Trophoblast cell (in vitro differentiated cells and primary cell): ENCODE measurements at regions not wholly inside any gene's neighbourhood (a gene's known extent, or its start where the extent isn't known, plus 50 kb on each side); places are given as distances from the start of the nearest gene placed in this dataset.

ENCODE experiments used
- DNase-seq, 2 donors: peaks; one replicate each; pipeline ENCODE4 v3.0.0-alpha.2; 2016
- H2AFZ ChIP-seq: 2 replicates; pipeline ENCODE4 v1.6.1; 2013; ENCODE audit warnings: low read length, moderate library complexity, mild to moderate bottlenecking; ENCODE audit not compliant: insufficient read depth, poor library complexity
- H2AK5ac ChIP-seq: 2 replicates; pipeline ENCODE4 v1.6.1; 2013; ENCODE audit warnings: mild to moderate bottlenecking, low read length
- H2BK120ac ChIP-seq: 2 replicates; pipeline ENCODE4 v1.6.1; 2013; ENCODE audit warnings: low read length, mild to moderate bottlenecking, moderate library complexity; ENCODE audit not compliant: insufficient read depth, poor library complexity
- H2BK12ac ChIP-seq: 2 replicates; pipeline ENCODE4 v1.6.1; 2013; ENCODE audit warnings: mild to moderate bottlenecking, low read length, moderate library complexity
- H2BK5ac ChIP-seq: 2 replicates; pipeline ENCODE4 v1.6.1; 2013; ENCODE audit warnings: low read length, low read depth, moderate library complexity, mild to moderate bottlenecking; ENCODE audit not compliant: poor library complexity
- H3K14ac ChIP-seq: 2 replicates; pipeline ENCODE4 v1.6.1; 2013; ENCODE audit warnings: mild to moderate bottlenecking, low read length
- H3K18ac ChIP-seq: 2 replicates; pipeline ENCODE4 v1.6.1; 2013; ENCODE audit warnings: mild to moderate bottlenecking, low read length
- H3K23ac ChIP-seq: 2 replicates; pipeline ENCODE4 v1.6.1; 2013; ENCODE audit warnings: low read length
- H3K27ac ChIP-seq: 2 replicates; pipeline ENCODE4 v1.5.1; 2013; ENCODE audit warnings: low read depth, mild to moderate bottlenecking, inconsistent platforms, low read length, moderate library complexity
- H3K27me3 ChIP-seq: 2 replicates; pipeline ENCODE4 v1.6.1; 2013; ENCODE audit warnings: inconsistent platforms, mild to moderate bottlenecking, low read length, moderate library complexity; ENCODE audit not compliant: insufficient read depth
- H3K36me3 ChIP-seq, 2 experiments: 1 replicate in 1 of 2; 2 replicates in 1 of 2; pipeline ENCODE4 v1.6.1; 2013; ENCODE audit warnings: low read length in 2 of 2, mild to moderate bottlenecking in 2 of 2, moderate library complexity in 1 of 2; ENCODE audit not compliant: insufficient read depth in 2 of 2, control insufficient read depth in 1 of 2
- H3K4ac ChIP-seq: 2 replicates; pipeline ENCODE4 v1.6.1; 2013; ENCODE audit warnings: low read depth, mild to moderate bottlenecking, low read length, moderate library complexity
- H3K4me1 ChIP-seq, 2 experiments: 1 replicate in 1 of 2; 2 replicates in 1 of 2; pipeline ENCODE4 v1.6.1; 2013; ENCODE audit warnings: low read length in 2 of 2, mild to moderate bottlenecking in 2 of 2, moderate library complexity in 1 of 2; ENCODE audit not compliant: insufficient read depth in 2 of 2, control insufficient read depth in 1 of 2
- H3K4me2 ChIP-seq: 2 replicates; pipeline ENCODE4 v1.6.1; 2013; ENCODE audit warnings: inconsistent platforms, mild to moderate bottlenecking, low read length, moderate library complexity
- H3K4me3 ChIP-seq: 2 replicates; pipeline ENCODE4 v1.5.1; 2013; ENCODE audit warnings: mild to moderate bottlenecking, low read depth, low read length, inconsistent platforms
- H3K79me1 ChIP-seq: one replicate; pipeline ENCODE4 v1.6.1; 2013; ENCODE audit warnings: low read length
- H3K79me2 ChIP-seq: 2 replicates; pipeline ENCODE4 v1.6.1; 2013; ENCODE audit warnings: low read length, mild to moderate bottlenecking; ENCODE audit not compliant: control insufficient read depth, insufficient read depth, poor library complexity
- H3K9ac ChIP-seq: 2 replicates; pipeline ENCODE4 v1.6.1; 2013; ENCODE audit warnings: mild to moderate bottlenecking, low read length
- H3K9me3 ChIP-seq: 2 replicates; pipeline ENCODE4 v1.6.1; 2013; ENCODE audit warnings: low read depth, mild to moderate bottlenecking, control low read depth, inconsistent platforms, low read length; ENCODE audit not compliant: insufficient read depth
- H4K12ac ChIP-seq: 2 replicates; pipeline ENCODE4 v1.6.1; 2013; ENCODE audit warnings: low read depth, mild to moderate bottlenecking, low read length, moderate library complexity
- H4K8ac ChIP-seq: 2 replicates; pipeline ENCODE4 v1.6.1; 2013; ENCODE audit warnings: low read depth, mild to moderate bottlenecking, low read length, moderate library complexity
- H4K91ac ChIP-seq: one replicate; pipeline ENCODE4 v1.6.1; 2013; ENCODE audit warnings: low read depth, mild to moderate bottlenecking, low read length, moderate library complexity
- WGBS: extraction: QIAGEN DNeasy Blood & Tissue Kit; methylation state at CpG from one replicate; pipeline ENCODE4 v1.1.7; 2013; ENCODE audit warnings: missing lambda C conversion rate; ENCODE audit not compliant: insufficient read length, insufficient coverage; ENCODE audit errors: extremely low coverage; 5-methylcytosine and 5-hydroxymethylcytosine counted together

GRCh38 chr22:22744412-22745224, 100.2 kb downstream of the GGTLC2 start:
- H3K79me2 ChIP-seq = no peaks in the 10 kb centered on the region
- H3K27ac ChIP-seq = no peak overlapping the region
- peak in 1 of 2 donors; percentile 33 for DNase-seq
- no CpG with 5 or more reads among the region's 9 CpGs for WGBS
- H3K4me2 ChIP-seq = no peak overlapping the region
- H3K4ac ChIP-seq = no peak overlapping the region
- H3K36me3 ChIP-seq = no peaks in the 10 kb centered on the region
- no peak overlapping the region for H2BK5ac ChIP-seq
- H4K8ac ChIP-seq = no peak overlapping the region
- H3K4me3 ChIP-seq = no peak overlapping the region
- H2BK120ac ChIP-seq = no peak overlapping the region
- H3K4me1 ChIP-seq = no peaks in the 10 kb centered on the region
- no peak overlapping the region for H3K23ac ChIP-seq
- no peak overlapping the region for H2AK5ac ChIP-seq
- H3K9ac ChIP-seq = no peak overlapping the region
- H3K18ac ChIP-seq = no peak overlapping the region
- no peak overlapping the region for H2AFZ ChIP-seq
- no peak overlapping the region for H4K12ac ChIP-seq
- H4K91ac ChIP-seq = no peak overlapping the region
- no peak overlapping the region for H2BK12ac ChIP-seq
- no peaks in the 10 kb centered on the region for H3K79me1 ChIP-seq
- no peak overlapping the region for H3K14ac ChIP-seq
- H3K27me3 ChIP-seq = no peaks in the 10 kb centered on the region
- H3K9me3 ChIP-seq = no peaks in the 10 kb centered on the region

DNA sequence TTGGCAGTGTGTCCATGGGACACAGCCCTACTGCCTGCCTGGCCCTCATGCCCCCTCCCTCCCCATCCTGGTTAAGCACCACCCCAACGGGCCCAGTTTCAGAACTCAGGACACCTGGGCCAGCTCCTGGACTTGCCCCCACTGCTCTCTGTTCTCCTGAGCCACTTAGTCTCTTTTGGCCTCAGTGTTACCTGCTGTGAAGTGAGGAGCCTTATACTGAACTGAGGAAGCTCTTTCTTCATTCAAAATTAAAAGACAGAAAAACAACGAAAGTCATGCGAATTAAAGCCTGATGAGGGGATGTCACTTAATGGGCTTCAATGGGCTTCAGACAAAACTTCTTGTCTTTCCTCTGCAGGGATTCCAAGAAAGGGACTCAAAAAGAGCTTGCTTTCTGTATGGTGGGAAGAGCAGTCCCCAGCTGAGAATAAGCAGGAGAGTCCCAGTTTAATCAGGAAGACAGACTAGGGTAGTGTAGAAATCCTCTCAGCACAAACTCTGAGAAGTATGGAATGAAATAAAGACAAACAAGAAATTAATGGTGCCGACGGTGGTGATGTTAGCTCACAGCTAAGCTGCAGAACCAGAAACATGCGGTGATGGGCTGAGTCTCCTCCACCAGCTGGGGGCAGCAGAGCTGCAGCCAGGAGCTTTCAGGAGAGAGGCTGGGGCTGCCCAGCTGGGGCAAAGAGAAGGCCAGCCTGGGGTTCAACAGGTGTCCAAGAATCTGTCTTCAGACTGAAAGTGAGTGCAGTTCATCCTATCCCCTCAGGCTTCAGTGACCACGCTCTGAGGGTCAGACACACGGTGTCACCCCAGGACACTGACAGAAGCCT, 101.0 kb downstream of the GGTLC2 start:
- H3K4me3 ChIP-seq = no peak overlapping the region
- H3K79me1 ChIP-seq = no peaks in the 10 kb centered on the region
- no peak overlapping the region for H2BK12ac ChIP-seq
- H2BK5ac ChIP-seq = no peak overlapping the region
- no peak overlapping the region for H2BK120ac ChIP-seq
- no peaks in the 10 kb centered on the region for H3K36me3 ChIP-seq
- H3K27me3 ChIP-seq = no peaks in the 10 kb centered on the region
- no peak overlapping the region for H3K4me2 ChIP-seq
- no peak overlapping the region for H2AK5ac ChIP-seq
- no peak overlapping the region for H3K9ac ChIP-seq
- no peak overlapping the region for H4K91ac ChIP-seq
- H3K23ac ChIP-seq = no peak overlapping the region
- H3K14ac ChIP-seq = no peak overlapping the region
- no peaks in the 10 kb centered on the region for H3K4me1 ChIP-seq
- H3K27ac ChIP-seq = no peak overlapping the region
- H4K8ac ChIP-seq = no peak overlapping the region
- no peak overlapping the region for H2AFZ ChIP-seq
- H3K18ac ChIP-seq = no peak overlapping the region
- WGBS = no CpG with 5 or more reads among the region's 8 CpGs
- H3K79me2 ChIP-seq = no peaks in the 10 kb centered on the region
- no peak overlapping the region for H4K12ac ChIP-seq
- DNase-seq = peak; percentile 28 to 55
- H3K9me3 ChIP-seq = no peaks in the 10 kb centered on the region
- H3K4ac ChIP-seq = no peak overlapping the region

DNA sequence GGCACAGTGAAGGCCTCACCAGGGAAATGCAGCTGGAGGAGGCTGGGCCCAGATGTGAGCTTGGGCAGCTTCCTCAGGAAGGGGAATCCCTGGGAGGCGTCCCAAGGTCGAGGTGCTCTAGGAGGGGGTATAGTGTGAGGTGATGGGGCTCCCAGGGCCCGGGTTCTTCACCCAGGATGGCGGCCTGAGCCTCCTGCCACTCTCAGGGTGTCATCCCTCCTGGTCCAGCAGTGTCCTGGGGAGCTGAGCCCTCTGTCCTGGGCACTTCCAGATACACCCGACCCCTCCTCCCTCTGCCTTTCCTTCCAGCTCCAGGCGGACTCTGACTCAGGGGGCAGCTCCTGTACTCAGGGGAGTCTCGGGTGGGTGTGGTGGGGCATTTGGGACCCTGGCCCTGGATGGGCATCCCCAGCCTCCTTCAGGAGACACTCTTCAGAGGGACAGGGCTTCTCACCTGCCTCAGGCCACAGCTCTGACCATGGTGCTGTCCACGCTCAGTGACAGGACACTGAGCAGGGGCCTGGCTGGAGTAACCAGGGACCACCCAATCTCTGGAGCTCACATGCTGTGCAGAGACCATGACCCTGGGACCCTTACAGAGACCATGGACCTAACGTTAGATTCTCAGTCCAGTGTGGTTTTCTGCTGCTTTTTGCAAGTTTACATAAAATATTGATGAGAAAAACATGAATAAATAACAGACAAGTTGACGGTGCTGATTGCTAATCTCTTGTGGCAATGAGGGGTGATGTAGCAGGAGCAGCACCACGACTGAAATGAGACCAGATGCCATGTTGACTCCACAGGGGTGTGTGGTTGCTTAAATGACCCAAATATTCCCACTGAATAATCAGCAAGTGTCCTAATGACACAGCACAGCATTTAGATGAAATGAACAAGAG, 101.9 kb downstream of the GGTLC2 start:
- H3K4me2 ChIP-seq = no peak overlapping the region
- H4K8ac ChIP-seq = no peak overlapping the region
- no peak overlapping the region for H2BK120ac ChIP-seq
- no peak overlapping the region for H3K14ac ChIP-seq
- H2BK12ac ChIP-seq = no peak overlapping the region
- no peak overlapping the region for H2AK5ac ChIP-seq
- H3K18ac ChIP-seq = no peak overlapping the region
- no peaks in the 10 kb centered on the region for H3K79me1 ChIP-seq
- no peak for DNase-seq
- no CpG with 5 or more reads among the region's 11 CpGs for WGBS
- H4K12ac ChIP-seq = no peak overlapping the region
- no peaks in the 10 kb centered on the region for H3K36me3 ChIP-seq
- H3K27me3 ChIP-seq = no peaks in the 10 kb centered on the region
- H3K4me3 ChIP-seq = no peak overlapping the region
- no peaks in the 10 kb centered on the region for H3K4me1 ChIP-seq
- H3K9me3 ChIP-seq = no peaks in the 10 kb centered on the region
- H3K27ac ChIP-seq = no peak overlapping the region
- H3K4ac ChIP-seq = no peak overlapping the region
- no peak overlapping the region for H2BK5ac ChIP-seq
- no peaks in the 10 kb centered on the region for H3K79me2 ChIP-seq
- no peak overlapping the region for H3K9ac ChIP-seq
- H4K91ac ChIP-seq = no peak overlapping the region
- H3K23ac ChIP-seq = no peak overlapping the region
- H2AFZ ChIP-seq = no peak overlapping the region
